ENCODE measurements at regions not wholly inside any gene's neighbourhood (a gene's known extent, or its start where the extent isn't known, plus 50 kb on each side); places are given as distances from the start of the nearest gene placed in this dataset.

DNA sequence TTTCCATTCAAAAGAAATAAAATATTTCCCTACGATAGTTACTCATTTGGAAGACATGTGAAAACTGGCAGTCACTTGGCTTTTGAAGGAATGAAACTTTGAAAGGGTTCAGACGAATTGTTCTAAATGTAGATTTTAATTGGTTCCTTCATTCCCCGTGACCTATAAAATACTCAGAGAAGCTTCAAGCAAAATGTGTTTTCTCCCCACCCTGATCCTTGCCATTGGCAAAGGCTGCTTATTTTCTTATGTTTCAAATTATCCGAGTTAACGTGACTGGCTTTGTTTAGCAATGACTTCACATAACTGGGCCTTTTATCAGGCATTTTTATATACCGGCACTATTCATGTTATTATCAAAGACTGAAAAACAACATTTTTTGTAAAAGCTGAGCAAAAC, 204.1 kb upstream of the NEIL3 start:
- no peak for DNase-seq

DNA sequence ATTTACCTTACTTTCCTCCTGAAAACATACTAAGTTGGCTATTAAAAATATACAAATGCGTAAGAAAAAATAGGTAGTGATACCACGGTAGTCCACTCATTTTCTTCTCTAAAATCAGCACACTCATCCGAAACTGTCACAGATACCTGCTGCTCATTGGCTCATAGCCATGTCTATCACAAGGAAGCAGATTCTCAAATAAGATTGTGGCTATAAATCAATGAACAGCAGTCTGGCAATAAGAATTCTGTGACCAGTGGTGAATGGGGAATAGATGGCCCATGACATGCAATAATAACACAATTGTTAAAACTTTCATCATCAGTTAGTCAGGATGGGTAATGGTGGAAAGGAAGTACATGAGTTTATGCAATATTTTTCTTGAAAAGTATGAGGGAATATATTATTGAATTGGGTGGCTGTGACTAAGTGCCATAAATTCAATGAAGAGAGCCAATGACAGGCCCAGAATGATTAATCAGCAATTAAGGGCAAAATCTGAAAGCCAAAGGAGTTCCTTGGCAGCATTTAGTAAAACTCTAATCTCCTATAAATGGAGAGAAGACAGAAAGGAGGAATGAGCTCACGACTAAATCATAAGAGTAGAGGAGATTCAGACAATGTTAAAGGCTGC, 202.3 kb upstream of the NEIL3 start:
- DNase-seq: no peak

DNA sequence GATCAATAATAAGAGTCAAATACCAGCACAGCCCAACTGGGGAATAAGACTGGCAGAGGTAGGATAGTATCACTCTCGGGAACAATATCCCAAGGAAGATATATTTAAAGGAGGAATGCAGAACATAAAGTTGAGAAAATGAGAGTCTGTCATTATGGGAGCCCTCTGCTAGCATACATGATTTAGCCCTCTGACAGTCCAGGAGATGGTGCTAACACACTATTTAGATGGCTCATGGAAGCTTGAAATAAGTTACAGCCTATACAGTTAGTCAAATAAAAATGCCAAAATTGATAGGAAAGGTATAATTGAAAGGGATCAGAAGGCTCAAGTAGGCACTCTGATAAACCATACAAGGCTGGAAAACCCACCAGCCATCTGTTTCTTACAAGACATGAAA, 201.0 kb upstream of the NEIL3 start:
- DNase-seq: no peak

DNA sequence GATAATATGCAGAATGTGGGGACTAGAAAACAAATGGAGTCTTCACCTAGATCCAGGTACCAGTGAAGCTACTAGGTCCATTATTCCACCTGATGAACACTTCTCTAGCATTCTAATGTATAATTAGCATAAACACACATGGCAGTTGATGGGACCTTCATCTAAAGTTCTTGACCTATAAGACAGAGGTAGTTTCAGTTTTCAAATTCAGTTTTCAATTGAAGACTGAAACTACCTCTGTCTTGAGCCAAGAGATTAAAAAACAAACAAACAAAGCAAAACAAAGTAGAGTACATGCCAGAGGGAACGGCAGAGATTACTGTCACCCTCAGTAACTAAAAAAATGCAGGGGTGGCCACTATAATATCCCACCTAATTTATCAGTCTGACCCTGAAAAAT, 199.9 kb upstream of the NEIL3 start:
- no peak for DNase-seq

DNA sequence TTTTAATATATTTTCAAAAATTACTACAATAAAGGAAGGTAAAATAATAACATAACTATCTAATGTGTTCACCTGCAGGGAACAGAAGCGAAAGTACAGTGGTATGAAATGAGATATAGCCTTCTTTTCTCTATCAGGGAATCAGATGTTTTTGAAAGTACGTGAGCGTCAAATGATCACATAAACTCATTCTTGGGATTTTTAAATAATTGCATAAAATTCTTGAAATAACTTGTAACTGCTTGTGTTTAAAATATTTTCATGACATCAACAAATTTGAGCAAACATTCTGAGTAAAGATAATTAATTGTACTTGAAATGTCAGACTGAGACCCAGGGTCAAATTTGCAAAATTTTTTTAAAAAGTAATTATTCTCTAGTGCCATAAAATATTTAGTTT, 193.5 kb upstream of the NEIL3 start:
- no peak for DNase-seq

DNA sequence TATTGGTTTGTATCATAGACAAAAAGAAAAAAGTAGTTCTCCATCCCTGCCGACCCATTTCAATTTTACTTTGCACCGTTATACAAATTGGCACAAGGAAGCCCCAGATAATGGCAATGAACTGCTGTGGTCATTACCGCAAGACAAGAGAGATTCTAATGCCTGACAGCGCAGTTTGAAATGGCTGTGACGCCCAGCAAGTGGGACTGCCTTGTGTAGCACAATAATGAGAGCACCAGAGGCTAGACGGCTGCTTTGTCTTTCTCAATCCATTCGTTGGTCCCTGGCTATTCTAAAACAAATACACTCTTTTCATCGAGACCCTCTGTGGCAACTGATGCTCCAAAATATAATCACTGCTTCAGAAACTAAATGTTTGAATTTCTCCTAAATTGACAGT, 192.4 kb upstream of the NEIL3 start:
- peak in 13 of 56 donors; percentile 0 to 73 (median 8) for DNase-seq

DNA sequence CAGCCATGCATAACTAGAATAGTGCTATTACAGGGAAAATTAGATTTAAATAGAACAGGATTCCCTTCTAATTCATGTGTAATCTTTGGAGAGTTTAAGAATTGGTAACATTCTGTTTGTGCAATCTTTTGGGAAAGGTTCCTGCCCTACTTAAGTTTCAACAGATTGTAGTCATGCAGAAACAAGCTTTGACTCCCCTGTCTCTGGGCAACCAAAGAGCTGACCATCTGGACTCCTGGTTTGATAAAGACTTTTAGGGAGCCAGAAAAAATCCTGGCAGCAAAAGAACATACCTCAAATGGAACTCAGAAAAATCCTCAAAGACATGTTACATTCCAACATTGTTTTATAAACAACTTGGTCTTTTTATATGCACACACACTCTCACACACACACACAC, 191.1 kb upstream of the NEIL3 start:
- peak in 3 of 56 donors; percentile 0 to 8 (median 8) for DNase-seq

DNA sequence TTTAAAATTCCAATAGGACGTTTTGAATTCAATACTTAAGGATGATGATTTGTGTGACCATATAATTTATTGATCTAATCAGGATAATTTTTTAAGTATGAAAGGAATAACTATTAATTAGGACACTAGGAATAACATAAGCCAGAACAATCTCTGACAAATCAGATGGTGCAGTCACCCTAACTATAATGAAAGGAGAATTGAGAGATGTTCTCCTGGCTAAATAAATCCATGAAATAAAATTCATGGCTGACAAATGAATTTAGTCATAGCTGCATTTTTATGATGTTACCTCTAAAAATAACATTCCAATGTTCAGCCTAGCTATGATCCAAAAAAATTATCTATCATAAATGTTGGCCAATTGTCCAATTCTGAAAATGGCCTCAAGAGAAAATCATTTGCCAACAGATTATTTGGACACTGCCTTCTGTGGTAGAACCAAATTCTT, 190.6 kb upstream of the NEIL3 start:
- DNase-seq: no peak

DNA sequence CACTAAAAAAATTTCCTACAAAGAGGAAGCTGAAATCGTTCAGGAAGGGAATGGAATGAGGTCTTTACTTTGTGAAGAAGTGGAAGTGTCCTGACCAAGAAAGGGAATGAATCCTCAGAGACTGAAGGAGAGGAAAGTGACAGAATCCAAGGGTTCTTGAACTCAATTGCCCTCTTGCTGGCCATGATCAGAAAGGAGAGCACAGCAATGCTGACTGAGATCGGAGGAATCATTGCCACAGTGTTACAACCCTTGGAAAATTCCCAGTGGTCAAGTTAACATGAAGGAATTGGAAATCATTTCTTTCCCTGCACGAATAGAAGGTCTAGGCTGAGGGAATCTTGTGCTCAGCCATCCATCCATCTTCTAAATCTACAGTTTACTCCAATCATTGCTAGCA, 190.0 kb upstream of the NEIL3 start:
- DNase-seq: no peak

DNA sequence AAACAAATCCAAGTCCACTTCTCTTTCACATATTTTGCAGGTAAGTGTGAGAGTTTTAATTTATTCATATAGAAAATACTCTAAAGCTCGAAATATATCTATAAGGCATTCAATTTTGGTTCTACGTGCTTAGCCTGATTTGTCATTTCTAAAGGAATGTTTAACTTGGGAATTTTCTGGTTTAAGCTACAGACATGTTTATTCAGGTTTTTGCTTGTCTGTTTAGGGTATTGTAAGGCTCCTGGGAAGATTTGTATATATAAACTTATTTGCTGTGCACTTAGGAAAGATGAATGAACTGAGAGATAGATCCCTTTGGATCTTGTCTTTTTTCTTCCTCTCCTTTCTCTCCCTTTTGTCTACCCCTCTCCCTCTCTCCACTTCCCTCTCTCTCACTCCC, 185.9 kb upstream of the NEIL3 start:
- DNase-seq: no peak

DNA sequence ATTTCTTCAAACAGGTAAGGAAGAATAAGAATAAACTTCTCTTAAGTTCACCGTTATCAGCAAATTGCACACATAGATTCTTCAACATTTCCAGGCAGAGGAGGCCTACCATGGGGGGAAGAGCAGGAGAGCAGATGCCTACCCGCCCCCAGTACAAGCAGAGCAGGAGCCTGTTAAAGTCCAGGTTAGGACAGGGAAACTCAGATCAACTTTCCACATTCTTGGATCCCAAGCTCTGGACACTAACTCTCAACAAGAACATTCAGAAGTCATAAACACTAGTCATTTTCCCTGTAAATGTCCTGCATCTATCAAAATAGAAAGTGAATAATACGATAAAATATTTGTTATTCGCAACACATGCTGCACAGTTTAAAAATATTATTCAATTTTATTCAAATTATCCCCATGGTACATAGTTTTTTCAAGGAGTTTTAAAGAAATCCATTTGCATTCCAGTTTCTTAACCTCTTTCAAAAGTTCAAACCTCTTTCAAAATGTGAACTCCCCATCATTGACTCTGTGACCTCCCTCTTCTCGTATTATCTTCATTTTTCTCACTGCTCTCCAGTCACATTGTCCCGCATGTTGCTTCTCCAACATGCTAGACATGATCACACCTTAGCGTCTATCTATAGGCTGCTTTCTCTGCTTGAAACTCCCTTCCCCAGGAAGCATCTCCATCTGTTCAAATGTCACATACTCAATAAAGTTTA, 185.2 kb upstream of the NEIL3 start:
- no peak for DNase-seq

DNA sequence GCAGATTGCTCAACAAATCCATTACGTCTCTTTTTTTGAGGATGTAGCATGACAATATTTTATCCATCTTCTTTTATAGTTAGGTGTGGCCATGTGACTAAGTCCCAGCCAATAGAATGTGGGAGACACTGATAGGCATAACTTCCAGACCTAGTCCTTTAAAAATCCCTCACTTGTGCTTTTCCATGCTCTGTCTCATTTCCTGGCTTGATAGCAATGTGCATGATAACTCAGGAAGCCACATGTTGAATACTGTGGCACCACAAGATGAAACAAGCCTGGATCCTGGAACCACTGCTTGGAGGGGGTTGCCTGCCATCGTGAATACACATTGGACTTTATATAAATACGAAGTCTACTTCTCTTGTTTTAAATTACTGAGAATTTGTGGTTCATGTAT, 184.0 kb upstream of the NEIL3 start:
- no peak for DNase-seq

DNA sequence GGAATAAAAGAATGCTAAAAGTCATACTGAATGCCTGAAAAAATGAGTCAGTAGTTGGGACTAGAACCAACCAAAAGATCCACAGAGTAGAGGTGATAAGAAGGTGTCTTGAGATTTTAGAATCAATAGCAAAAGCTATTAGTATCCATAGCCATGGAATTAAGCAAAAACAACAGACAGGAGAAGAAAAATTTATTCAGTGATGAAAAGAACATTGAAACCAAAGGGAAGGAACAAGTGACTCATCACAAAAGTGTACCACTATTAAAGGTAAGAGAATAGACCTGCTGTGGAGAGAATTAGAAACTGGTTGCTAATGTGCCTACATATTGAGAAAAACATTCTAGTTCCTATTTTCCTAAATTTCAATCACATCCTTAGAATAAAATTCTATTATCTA, 182.0 kb upstream of the NEIL3 start:
- DNase-seq: no peak

DNA sequence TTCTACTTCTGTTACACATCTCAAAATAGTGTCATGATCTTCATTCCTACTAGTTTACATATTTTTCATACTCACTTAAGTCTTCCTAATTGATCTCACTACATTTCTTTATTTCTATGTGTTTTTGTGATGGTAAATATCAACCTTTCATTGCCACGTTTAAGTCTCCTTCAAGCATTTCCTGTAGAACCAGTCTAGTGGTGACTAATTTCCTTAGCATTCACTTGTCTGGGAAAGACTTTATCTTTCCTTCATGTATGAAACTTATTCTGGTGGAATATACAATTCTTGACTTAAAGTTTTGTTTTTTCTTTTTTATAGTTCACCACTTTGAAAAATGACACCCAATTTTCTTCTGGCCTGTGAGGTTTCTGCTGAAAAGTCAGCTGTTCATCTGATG, 181.4 kb upstream of the NEIL3 start:
- DNase-seq: no peak

DNA sequence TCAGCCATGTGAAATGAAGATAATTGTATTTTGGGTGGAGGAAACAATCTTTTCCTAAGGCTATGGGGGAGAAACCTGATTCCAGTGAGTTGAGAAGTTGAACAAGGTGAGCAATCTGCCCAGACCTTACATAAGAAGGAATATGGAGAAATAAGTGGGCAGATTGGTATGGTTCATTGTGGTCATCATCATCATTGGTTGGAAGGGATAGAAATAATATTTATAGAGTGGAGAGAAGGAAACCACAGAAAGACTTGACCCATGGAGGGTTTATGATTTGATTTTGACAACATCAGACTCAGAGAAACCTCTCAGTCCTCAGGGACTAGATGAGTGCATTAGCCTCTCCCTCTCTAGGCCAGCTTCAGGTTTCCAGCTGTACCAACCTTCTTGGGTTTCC, 177.9 kb upstream of the NEIL3 start:
- no peak for DNase-seq

DNA sequence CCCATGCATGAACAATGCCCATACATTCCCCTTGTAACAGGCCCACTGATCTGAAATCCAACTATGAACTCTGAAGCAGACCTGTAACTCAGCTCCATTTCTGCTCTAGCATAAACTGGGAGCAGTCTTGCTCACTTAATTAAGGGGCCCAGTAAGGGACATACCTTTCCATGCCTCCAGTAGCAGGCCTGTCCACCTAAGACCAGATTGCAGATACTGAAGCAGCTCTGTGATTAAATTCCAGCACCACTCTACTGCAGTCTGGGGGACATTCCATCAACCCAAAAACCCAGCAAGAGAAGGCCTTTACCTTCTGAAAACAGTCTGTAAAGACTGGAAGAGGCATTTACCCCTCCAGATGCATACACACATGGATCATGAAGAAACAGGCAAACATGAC, 162.0 kb upstream of the NEIL3 start:
- no peak for DNase-seq

DNA sequence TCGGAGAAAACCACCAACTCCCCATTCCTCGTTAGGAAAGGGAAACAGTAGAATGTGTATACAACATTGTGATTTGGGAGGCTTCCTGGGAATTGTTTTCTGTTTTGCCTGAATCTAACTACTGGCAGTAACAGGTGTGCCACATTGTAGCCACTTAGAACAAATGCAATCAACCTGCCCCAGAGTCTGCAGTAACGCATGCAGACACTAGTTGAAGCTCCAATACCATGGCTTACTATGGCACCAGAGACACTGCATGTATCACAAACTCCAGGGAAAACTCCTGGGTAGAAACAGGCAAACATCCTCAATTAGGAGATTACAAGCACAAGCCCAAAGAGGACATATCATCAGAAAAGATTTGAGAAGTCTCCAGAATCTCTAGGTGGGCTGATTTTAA, 154.2 kb upstream of the NEIL3 start:
- DNase-seq: no peak

DNA sequence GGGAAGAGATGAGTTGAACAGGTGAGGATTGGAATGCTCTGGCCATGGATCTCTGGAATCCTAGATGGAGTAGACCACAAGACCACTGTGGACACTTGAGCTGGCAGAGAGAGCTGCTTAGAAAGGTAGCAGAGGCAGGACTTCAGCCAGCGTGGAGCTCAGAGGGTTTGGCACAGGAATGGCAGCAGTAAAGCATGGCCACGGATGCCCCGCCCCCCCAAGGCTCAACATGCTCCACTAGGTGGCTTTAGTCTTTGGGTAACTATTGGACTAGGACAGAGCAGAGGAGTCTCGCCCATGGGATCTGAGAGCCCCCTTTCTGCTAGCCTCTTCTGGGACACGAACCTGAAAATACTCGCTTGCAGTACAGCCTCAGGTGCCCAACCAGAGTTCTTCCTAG, 150.1 kb upstream of the NEIL3 start:
- no peak for DNase-seq

DNA sequence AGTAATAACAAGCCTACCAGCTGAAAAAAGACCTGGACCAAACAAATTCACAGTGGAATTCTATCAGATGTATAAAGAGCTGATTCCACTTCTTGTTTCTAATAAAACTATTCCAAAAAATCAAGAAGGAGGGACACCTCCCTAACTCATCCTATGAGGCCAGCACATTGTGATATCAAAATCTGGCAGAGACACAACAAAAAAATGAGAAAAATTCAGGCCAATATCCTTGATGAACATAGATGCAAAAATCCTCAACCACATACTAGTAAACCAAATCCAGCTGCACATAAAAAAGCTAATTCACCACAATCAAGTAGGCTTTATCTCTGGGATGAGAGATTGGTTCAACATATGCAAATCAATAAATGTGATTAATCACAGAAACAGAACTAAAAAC, 147.9 kb upstream of the NEIL3 start:
- no peak for DNase-seq

DNA sequence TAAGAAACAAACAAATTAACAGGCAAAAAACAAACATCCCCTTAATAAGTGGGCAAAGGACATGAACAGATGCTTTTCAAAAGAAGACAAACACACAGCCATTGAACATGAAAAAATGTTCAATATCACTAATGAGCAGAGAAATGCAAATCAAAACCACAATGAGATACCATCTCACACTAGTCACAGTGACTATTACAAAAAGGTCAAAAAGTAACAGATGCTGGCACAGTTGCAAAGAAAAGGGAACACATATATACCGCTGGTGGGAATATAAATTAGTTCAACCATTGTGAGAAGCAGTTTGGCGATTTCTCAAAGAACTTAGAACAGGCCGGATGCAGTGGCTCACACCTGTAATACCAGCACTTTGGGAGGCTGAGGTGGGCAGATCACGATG, 146.1 kb upstream of the NEIL3 start:
- DNase-seq: no peak

DNA sequence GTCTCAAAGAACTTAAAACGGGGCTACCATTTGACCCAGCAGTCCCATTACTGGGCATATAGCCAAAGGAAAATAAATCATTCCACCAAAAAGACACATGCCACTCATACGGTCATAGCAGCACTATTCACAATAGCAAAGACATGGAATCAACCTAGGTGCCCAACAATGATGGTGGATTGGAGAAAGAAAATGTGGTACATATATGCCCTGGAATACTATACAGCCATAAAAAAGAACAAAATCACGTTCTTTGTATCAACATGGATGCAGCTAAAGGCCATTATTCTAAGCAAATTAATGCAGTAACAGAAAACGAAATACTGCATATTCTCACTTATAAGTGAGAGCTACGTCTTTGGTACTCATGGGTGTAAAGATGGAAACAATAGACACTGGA, 138.1 kb upstream of the NEIL3 start:
- DNase-seq: no peak

DNA sequence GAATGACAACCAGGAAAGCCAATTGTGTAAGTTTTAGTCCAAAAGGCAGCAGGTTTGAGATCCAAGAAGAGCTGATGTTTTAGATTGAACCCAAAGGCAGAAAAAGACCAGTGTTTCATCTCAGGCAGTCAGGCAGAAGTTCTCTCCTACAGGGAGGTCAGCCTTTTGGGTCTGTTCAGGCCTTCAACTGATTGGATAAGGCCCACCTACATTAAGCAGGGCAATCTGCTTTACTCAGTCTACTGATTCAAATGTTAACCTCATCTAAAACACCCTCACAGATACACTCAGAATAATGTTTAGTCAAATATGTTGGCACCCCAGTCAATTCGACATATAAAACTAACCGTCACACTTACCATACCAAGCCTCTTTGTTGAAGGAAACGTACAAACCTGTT, 134.2 kb upstream of the NEIL3 start:
- no peak for DNase-seq

DNA sequence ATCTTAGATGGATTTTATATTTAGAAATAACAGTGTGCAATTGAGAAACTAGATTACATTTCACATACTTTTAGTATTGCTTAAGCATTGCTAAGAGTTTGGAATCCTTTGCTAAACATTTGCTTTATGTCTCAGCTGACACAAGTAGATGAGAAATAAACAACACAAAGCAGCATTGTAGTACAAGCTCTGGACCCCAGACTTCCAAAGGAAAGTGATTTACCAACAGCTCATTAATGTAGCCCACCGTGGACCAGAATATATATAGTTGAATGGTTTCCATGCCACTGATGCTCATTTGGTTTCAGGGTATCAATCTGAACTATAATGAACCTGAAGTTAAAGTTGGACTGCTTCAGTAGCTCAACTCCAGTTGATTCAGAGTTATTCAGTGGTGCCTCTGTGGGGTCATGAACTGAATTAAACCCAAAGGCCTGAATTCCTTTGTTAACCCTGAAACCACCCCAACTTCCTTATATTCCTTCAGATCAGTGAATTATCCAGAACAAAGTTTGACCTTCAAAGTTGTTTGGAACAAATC, 132.1 kb upstream of the NEIL3 start:
- no peak for DNase-seq
